TTC549 (cell line): ENCODE measurements at regions not wholly inside any gene's neighbourhood (a gene's known extent, or its start where the extent isn't known, plus 50 kb on each side); places are given as distances from the start of the nearest gene placed in this dataset.

Source experiments
- FAIRE-seq: peaks from 2 replicates; lab custom pipeline; 2012; peaks lifted over from hg19 to GRCh38; lab: Jason Lieb, UNC

GRCh38 chr5:104817127-104817526 is 1254.5 kb upstream of the NUDT12 start:
- FAIRE-seq: no peak

DNA sequence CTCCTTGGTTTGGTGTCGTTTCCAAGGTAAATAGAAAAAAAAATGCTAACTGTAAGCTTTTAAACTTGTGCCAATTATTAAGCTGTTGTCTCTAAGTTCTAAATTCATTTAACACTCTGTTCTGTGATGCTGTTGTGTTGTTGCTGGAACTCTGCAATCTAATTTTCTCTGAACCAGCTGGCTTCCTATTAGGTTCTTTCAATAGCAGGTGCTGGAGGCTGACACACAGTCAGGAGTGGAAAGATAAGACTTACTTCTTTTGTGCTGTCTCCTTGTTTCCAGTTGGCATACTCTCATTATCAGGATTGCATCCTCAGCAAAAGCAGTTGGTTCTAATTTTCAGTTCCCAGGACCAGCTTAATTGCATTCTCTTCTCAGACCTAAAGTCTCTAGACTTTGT is 1252.6 kb upstream of the NUDT12 start:
- no peak for FAIRE-seq

DNA sequence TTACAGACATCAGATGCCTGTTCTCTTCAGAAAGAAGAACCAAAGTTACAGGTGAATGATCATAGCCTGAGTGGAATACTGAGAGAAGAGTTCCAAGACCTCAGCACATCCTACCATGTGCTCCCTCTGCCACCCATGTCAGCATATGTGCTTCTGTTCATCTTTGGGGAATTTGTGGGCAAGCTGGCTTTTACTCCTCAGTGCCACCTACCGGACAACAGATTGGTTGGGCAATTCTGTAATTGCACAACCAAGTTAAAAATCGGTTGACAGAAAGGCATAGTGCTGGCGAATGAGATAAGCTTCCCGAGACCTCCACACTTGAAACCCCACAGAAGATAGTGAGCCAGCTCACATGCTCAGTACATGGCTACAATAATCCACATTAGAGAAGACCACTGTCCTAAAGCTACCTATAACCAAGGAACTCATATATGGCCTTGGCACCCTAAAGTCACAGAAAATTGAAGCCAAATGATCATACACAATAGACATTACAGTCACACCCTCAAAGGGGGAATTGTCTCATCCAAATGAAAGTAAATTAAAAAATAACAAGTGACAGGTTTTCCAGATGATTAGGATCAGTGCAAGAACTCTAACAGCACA is 1238.0 kb upstream of the NUDT12 start:
- no peak for FAIRE-seq

DNA sequence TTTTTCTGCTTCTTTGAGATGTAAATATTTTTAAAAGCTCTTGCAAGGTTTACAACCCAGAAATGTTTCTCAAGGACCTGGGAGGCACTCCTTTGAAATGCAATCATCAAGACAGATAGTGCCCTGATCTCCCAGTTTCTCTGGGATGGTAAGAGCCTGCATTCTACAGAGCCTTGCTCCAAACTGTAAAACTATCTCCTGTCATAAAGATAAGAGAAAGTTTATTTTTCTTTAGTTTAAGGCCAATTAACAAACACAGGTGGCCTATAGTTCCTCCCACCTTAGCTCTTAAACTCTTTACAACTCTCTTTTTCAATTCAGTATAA is 1231.1 kb upstream of the NUDT12 start:
- no peak for FAIRE-seq

- FAIRE-seq: no peak
Observed at GRCh38 chr5:104793031-104793754, 1230.6 kb upstream of the NUDT12 start.

GRCh38 chr5:104789366-104789765 is 1226.8 kb upstream of the NUDT12 start:
- FAIRE-seq: no peak

DNA sequence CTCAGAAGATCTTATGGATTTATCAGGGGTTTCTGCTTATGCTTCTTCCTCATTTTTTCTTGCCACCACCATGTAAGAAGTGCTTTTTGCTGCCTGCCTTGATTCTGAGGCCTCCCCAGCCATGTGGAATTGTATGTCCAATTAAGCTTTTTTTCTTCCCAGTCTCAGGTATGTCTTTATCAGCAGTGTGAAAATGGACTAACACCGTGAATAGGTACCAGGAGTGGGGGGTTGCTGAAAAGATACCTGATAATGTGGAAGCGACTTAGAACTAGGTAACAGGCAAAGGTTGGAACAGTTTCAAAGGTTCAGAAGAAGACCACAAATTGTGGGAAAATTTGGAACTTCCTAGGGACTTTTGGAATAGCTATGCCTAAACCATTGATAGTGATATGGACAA is 1222.5 kb upstream of the NUDT12 start:
- FAIRE-seq: no peak

GRCh38 chr5:104774372-104774771 is 1211.8 kb upstream of the NUDT12 start:
- no peak for FAIRE-seq

DNA sequence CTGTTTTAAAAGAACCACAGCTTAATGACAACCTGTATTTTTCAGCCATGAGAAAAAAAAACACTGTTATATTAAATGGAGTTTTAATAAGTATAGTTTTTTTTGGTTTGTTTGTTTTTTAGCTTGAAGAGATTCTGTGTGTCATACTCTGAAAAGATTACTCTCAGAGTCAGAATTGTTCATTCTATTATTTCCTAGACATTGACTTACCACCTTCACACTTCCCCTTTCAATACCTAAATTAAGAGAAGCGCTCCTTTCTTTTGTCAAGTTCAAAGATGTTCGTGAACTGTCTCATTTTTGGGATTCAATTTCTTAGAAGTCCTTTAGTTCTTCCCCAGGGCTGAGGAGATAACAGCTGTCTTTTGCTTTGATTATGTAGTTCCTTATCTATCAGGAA is 1201.6 kb upstream of the NUDT12 start:
- no peak for FAIRE-seq

GRCh38 chr5:104763216-104763615 is 1200.6 kb upstream of the NUDT12 start:
- no peak for FAIRE-seq

- FAIRE-seq: no peak
Observed at GRCh38 chr5:104757915-104758314, 1195.3 kb upstream of the NUDT12 start.

GRCh38 chr5:104755806-104756205 is 1193.2 kb upstream of the NUDT12 start:
- FAIRE-seq: no peak

- FAIRE-seq: no peak
Observed at GRCh38 chr5:104754311-104754995, 1191.9 kb upstream of the NUDT12 start.

- no peak for FAIRE-seq
Observed at GRCh38 chr5:104751969-104752368, 1189.4 kb upstream of the NUDT12 start.

- no peak for FAIRE-seq
Observed at GRCh38 chr5:104739905-104740304, 1177.3 kb upstream of the NUDT12 start.

- no peak for FAIRE-seq
Observed at GRCh38 chr5:104739503-104739902, 1176.9 kb upstream of the NUDT12 start.

DNA sequence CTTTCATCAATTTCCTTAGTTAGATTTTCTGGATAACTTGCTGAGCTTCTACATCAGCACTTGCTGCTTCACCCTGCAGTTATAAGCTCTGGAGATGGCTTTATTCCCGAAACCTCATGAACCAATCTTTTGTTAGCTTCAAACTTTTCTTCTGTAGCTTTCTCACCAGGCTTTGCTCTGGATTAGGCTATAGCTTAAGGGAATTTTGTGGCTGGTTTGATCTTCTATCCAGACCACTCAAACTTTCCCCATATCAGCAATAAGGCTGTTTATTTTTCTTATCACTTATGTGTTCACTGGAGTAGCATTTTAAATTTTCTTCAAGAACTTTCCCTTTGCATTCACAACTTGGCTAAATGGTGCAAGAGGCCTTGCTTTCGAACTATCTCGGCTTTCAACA is 1173.5 kb upstream of the NUDT12 start:
- FAIRE-seq: no peak

GRCh38 chr5:104734046-104734445 is 1171.5 kb upstream of the NUDT12 start:
- no peak for FAIRE-seq

DNA sequence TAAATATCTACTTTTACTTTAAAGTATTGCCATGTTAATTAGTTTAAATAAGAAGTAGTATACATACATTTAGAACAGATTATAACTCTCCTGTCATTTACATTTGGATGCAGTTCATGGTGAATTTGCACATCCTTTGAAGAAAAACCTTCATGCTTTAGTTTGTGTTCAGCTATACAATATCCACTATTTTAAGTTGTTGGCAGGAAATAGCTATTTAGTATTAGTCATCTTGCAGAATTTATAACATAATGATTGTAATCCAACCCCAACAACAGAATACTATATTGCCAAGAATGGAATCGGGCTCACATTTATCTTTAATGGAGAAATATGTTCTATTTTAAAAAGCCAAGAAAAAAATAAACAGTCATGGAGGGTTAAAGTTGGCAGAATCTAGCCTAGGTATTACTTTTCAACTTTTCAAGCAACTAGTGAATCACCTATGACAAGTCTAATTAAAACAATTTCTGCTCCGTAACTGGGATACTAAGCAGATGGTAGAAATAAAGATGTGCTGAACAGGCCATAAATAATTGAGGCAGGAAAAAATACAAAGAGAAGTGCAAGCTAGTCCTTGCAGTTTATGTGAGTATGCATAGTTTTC is 1170.6 kb upstream of the NUDT12 start:
- no peak for FAIRE-seq

DNA sequence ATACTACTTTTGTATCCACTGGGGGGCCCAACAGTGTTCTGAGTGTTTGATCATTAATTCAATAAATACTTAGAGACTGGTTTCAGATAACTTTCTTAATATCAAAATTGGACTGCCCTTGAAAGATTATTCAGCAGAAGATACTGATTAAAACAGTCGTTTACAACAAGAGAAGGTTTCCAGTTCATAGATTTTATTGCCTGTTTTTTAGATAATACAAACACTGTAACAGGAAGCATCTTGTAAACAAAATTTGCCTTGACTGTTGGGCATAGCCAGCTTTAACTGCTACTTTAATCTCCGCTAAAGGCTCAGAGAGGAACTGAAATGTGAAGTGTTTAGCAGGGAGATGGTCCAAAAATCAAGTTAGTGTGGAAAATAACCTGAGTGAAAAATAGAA is 1168.7 kb upstream of the NUDT12 start:
- no peak for FAIRE-seq

- FAIRE-seq: no peak
Observed at GRCh38 chr5:104708027-104708426, 1145.4 kb upstream of the NUDT12 start.

DNA sequence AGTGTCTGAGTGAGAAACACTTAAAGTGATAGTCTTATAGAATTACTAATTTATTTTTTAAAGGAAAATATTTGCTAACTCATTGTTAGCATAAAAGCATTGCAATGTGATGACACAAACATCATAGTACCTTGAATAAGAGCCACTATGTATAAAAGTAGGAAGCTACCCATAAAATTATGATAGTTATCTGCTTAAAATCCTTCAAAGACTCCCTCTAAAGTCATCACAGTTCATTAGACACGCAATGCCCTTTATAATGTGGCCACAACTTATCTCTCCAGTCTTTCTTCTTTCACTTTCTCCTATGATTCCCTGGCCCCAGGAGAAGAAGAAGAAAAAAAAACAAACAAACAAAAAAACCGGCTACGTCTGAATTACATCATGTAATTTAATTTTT is 1144.0 kb upstream of the NUDT12 start:
- FAIRE-seq: no peak

DNA sequence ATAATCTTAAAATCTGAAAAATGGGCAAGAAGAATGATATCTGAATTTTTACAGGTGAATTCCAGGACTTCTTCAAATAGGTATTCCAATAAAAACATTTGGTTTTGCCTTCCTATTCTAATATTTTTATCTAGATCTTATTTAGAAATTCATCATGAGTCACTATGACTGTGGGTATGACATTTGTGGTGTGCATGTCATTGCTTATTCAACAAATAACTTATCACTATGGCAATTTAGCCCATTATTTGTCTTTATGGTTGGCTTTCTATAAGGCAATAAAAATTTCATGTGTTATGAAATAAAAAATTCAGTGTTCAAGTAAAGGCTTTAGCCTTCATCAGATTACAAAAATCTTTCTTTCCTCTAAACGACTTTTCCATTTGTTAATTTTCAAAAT is 1139.6 kb upstream of the NUDT12 start:
- no peak for FAIRE-seq
